H1 (cell line): ENCODE measurements at regions not wholly inside any gene's neighbourhood (a gene's known extent, or its start where the extent isn't known, plus 50 kb on each side); places are given as distances from the start of the nearest gene placed in this dataset.

Experiments used
- EZH2 ChIP-seq: fragments of 200-600 bp; sonication (generic); IDR thresholded peaks from 2 replicates; pipeline ENCODE4 v1.7.1; 2012; ENCODE audit warnings: low read depth, mild to moderate bottlenecking, moderate library complexity, low read length, inconsistent platforms; ENCODE audit not compliant: severe bottlenecking
- GABPA ChIP-seq: IDR thresholded peaks from 2 replicates; pipeline ENCODE4 v1.6.1; 2011; ENCODE audit warnings: mild to moderate bottlenecking, low read length, moderate library complexity, borderline replicate concordance; ENCODE audit not compliant: insufficient read depth
- TF ChIP-seq, protein P1 (sequence below): fragments of 300-600 bp; sonication (generic); IDR thresholded peaks from 2 replicates; pipeline ENCODE4 v1.7.1; 2012; ENCODE audit warnings: low read length, moderate library complexity, mild to moderate bottlenecking, inconsistent platforms; ENCODE audit not compliant: insufficient replicate concordance

DNA sequence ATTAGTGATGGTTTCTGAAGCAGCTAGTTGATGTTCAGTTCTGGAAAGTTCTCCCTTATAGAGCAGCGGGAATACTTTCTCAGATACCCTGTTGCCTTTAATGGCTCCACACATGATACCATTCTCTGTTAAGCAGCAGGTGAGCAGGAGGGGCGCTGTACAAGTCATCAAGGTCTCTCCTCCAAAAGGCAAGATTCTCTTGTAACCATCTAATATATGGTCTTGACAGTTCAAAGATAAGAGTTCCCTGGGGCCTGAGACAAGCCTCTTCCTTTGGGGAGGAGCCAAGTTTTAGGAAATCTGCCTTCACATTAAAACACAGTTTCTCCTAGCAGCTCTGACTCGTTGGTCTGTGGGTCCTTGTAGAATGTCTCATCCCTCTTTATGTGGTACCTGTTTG, 258.2 kb downstream of the QKI start (continued):
- TF ChIP-seq, protein P1, sequence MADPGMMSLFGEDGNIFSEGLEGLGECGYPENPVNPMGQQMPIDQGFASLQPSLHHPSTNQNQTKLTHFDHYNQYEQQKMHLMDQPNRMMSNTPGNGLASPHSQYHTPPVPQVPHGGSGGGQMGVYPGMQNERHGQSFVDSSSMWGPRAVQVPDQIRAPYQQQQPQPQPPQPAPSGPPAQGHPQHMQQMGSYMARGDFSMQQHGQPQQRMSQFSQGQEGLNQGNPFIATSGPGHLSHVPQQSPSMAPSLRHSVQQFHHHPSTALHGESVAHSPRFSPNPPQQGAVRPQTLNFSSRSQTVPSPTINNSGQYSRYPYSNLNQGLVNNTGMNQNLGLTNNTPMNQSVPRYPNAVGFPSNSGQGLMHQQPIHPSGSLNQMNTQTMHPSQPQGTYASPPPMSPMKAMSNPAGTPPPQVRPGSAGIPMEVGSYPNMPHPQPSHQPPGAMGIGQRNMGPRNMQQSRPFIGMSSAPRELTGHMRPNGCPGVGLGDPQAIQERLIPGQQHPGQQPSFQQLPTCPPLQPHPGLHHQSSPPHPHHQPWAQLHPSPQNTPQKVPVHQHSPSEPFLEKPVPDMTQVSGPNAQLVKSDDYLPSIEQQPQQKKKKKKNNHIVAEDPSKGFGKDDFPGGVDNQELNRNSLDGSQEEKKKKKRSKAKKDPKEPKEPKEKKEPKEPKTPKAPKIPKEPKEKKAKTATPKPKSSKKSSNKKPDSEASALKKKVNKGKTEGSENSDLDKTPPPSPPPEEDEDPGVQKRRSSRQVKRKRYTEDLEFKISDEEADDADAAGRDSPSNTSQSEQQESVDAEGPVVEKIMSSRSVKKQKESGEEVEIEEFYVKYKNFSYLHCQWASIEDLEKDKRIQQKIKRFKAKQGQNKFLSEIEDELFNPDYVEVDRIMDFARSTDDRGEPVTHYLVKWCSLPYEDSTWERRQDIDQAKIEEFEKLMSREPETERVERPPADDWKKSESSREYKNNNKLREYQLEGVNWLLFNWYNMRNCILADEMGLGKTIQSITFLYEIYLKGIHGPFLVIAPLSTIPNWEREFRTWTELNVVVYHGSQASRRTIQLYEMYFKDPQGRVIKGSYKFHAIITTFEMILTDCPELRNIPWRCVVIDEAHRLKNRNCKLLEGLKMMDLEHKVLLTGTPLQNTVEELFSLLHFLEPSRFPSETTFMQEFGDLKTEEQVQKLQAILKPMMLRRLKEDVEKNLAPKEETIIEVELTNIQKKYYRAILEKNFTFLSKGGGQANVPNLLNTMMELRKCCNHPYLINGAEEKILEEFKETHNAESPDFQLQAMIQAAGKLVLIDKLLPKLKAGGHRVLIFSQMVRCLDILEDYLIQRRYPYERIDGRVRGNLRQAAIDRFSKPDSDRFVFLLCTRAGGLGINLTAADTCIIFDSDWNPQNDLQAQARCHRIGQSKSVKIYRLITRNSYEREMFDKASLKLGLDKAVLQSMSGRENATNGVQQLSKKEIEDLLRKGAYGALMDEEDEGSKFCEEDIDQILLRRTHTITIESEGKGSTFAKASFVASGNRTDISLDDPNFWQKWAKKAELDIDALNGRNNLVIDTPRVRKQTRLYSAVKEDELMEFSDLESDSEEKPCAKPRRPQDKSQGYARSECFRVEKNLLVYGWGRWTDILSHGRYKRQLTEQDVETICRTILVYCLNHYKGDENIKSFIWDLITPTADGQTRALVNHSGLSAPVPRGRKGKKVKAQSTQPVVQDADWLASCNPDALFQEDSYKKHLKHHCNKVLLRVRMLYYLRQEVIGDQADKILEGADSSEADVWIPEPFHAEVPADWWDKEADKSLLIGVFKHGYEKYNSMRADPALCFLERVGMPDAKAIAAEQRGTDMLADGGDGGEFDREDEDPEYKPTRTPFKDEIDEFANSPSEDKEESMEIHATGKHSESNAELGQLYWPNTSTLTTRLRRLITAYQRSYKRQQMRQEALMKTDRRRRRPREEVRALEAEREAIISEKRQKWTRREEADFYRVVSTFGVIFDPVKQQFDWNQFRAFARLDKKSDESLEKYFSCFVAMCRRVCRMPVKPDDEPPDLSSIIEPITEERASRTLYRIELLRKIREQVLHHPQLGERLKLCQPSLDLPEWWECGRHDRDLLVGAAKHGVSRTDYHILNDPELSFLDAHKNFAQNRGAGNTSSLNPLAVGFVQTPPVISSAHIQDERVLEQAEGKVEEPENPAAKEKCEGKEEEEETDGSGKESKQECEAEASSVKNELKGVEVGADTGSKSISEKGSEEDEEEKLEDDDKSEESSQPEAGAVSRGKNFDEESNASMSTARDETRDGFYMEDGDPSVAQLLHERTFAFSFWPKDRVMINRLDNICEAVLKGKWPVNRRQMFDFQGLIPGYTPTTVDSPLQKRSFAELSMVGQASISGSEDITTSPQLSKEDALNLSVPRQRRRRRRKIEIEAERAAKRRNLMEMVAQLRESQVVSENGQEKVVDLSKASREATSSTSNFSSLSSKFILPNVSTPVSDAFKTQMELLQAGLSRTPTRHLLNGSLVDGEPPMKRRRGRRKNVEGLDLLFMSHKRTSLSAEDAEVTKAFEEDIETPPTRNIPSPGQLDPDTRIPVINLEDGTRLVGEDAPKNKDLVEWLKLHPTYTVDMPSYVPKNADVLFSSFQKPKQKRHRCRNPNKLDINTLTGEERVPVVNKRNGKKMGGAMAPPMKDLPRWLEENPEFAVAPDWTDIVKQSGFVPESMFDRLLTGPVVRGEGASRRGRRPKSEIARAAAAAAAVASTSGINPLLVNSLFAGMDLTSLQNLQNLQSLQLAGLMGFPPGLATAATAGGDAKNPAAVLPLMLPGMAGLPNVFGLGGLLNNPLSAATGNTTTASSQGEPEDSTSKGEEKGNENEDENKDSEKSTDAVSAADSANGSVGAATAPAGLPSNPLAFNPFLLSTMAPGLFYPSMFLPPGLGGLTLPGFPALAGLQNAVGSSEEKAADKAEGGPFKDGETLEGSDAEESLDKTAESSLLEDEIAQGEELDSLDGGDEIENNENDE = no peak
- TF ChIP-seq GABPA (no peak), EZH2 (no peak)
